GM23338 (cell line): ENCODE measurements at regions not wholly inside any gene's neighbourhood (a gene's known extent, or its start where the extent isn't known, plus 50 kb on each side); places are given as distances from the start of the nearest gene placed in this dataset.

Experiments
- ATAC-seq: fragments of 200-7000 bp; cut with Tn5 transposase; 3 replicates; pipeline ENCODE4 v1.9.1; 2020
- DNase-seq: peaks from one replicate; pipeline ENCODE4 v3.0.0-alpha.2; 2015; ENCODE audit warnings: low spot score
- H2AFZ ChIP-seq: fragments of 200-600 bp; sonication (generic); 2 replicates; pipeline ENCODE4 v1.8.0; 2016; ENCODE audit warnings: antibody characterized with exemption, mild to moderate bottlenecking, moderate library complexity
- H3F3A ChIP-seq: fragments of 200-600 bp; sonication (generic); replicated peaks from 2 replicates; pipeline ENCODE4 v1.8.0; 2017; ENCODE audit warnings: antibody characterized with exemption, mixed run types, low read depth
- H3K27ac ChIP-seq: fragments of 200-600 bp; sonication (generic); 2 replicates; pipeline ENCODE4 v1.6.1; 2016; ENCODE audit warnings: low read depth
- H3K27me3 ChIP-seq: fragments of 200-600 bp; sonication (generic); 2 replicates; pipeline ENCODE4 v1.8.0; 2016; ENCODE audit warnings: mild to moderate bottlenecking, mixed run types, moderate library complexity; ENCODE audit not compliant: insufficient read depth
- H3K36me3 ChIP-seq: fragments of 200-600 bp; sonication (generic); 2 replicates; pipeline ENCODE4 v1.8.0; 2016; ENCODE audit warnings: mild to moderate bottlenecking; ENCODE audit not compliant: insufficient read depth
- H3K4me1 ChIP-seq: fragments of 200-600 bp; sonication (generic); 2 replicates; pipeline ENCODE4 v1.8.0; 2016; ENCODE audit warnings: mild to moderate bottlenecking, moderate library complexity; ENCODE audit not compliant: insufficient read depth
- H3K4me2 ChIP-seq: fragments of 200-600 bp; sonication (generic); 2 replicates; pipeline ENCODE4 v1.7.1; 2017; ENCODE audit warnings: mixed run types
- H3K4me3 ChIP-seq: fragments of 200-600 bp; sonication (generic); 2 replicates; pipeline ENCODE4 v1.6.1; 2016; ENCODE audit warnings: mixed run types
- H3K79me2 ChIP-seq: fragments of 200-600 bp; sonication (generic); replicated peaks from 2 replicates; pipeline ENCODE4 v1.8.0; 2017; ENCODE audit warnings: mild to moderate bottlenecking; ENCODE audit not compliant: insufficient read depth
- H3K9me2 ChIP-seq: fragments of 200-600 bp; sonication (generic); 2 replicates; pipeline ENCODE4 v1.8.0; 2017; ENCODE audit not compliant: insufficient read depth
- H4K20me1 ChIP-seq: fragments of 200-600 bp; sonication (generic); replicated peaks from 2 replicates; pipeline ENCODE4 v1.8.0; 2017; ENCODE audit warnings: mild to moderate bottlenecking; ENCODE audit not compliant: insufficient read depth
- H3K27ac Mint-ChIP-seq: 2 replicates; pipeline ENCODE4 v1.8.0; 2020; ENCODE audit warnings: inconsistent platforms, mild to moderate bottlenecking, moderate library complexity, mixed read lengths
- H3K27me3 Mint-ChIP-seq: 3 replicates; pipeline ENCODE4 v1.8.0; 2022; ENCODE audit warnings: low read depth, mild to moderate bottlenecking, moderate library complexity, mixed read lengths, inconsistent platforms; ENCODE audit not compliant: insufficient read depth, poor library complexity
- H3K36me3 Mint-ChIP-seq: 3 replicates; pipeline ENCODE4 v1.8.0; 2021; ENCODE audit warnings: low read depth, mild to moderate bottlenecking, inconsistent platforms, moderate library complexity, mixed read lengths
- H3K4me1 Mint-ChIP-seq: 3 replicates; pipeline ENCODE4 v1.8.0; 2020; ENCODE audit warnings: mild to moderate bottlenecking, inconsistent platforms, mixed read lengths
- H3K4me3 Mint-ChIP-seq: 3 replicates; pipeline ENCODE4 v1.8.0; 2021; ENCODE audit warnings: moderate library complexity, mild to moderate bottlenecking, inconsistent platforms, mixed read lengths
- H3K9me3 Mint-ChIP-seq: 3 replicates; pipeline ENCODE4 v1.8.0; 2020; ENCODE audit warnings: moderate library complexity, mild to moderate bottlenecking, inconsistent platforms, mixed read lengths
- CREB1 ChIP-seq: fragments of 250-450 bp; sonication (Bioruptor Pico); IDR thresholded peaks from 2 replicates; pipeline ENCODE4 v1.5.0; 2020; ENCODE audit warnings: low read depth, mild to moderate bottlenecking, moderate library complexity
- CTCF ChIP-seq, 2 experiments: fragments of 200-600 bp in 1 of 2; sonication (generic) in 1 of 2; conservative IDR thresholded peaks; 2 replicates each; pipeline versions ENCODE4 v1.5.1 to v1.6.1; 2016 to 2017; ENCODE audit warnings: antibody characterized with exemption in 2 of 2, low read depth in 2 of 2, mild to moderate bottlenecking in 2 of 2, moderate library complexity in 1 of 2
- ETS1 ChIP-seq: IDR thresholded peaks from 2 replicates; pipeline ENCODE4 v1.6.1; 2016; ENCODE audit warnings: antibody characterized with exemption
- EZH2 ChIP-seq: fragments of 200-600 bp; sonication (generic); IDR thresholded peaks from one replicate; pipeline ENCODE4 v1.8.0; 2017; ENCODE audit warnings: antibody characterized with exemption, mild to moderate bottlenecking, low read depth; ENCODE audit not compliant: unreplicated experiment
- JUNB ChIP-seq: IDR thresholded peaks from one replicate; pipeline ENCODE4 v1.6.1; 2016; ENCODE audit warnings: antibody characterized with exemption; ENCODE audit not compliant: unreplicated experiment
- REST ChIP-seq: IDR thresholded peaks from one replicate; pipeline ENCODE4 v1.6.1; 2018; ENCODE audit warnings: antibody characterized with exemption; ENCODE audit not compliant: unreplicated experiment
- STAT1 ChIP-seq: IDR thresholded peaks from one replicate; pipeline ENCODE4 v1.6.1; 2016; ENCODE audit warnings: antibody characterized with exemption; ENCODE audit not compliant: unreplicated experiment
- ZNF462 ChIP-seq: fragments of 250-450 bp; sonication (Bioruptor Pico); IDR thresholded peaks from 2 replicates; pipeline ENCODE4 v1.5.0; 2020; ENCODE audit warnings: mild to moderate bottlenecking, moderate library complexity

- H3K27me3 ChIP-seq, result no peaks in the 10 kb centered on the region
- TF ChIP-seq CREB1 (CRISPR knock-in tag) (no peak), ETS1 (no peak), EZH2 (no peak), ZNF462 (CRISPR knock-in tag) (no peak), REST (no peak), CTCF (conservative IDR thresholded peaks at IDR 0.05; ENCODE audit: low read depth in 2 of 2) (no peak), JUNB (no peak), STAT1 (no peak)
Measured at GRCh38 chr12:45558353-45558752, 171.2 kb upstream of the ARID2 start.

More at GRCh38 chr12:45558353-45558752, 171.2 kb upstream of the ARID2 start:
- no peaks in the 10 kb centered on the region for H3K36me3 Mint-ChIP-seq
- no peak overlapping the region for H3K27ac ChIP-seq
- no peaks in the 10 kb centered on the region for H3K4me1 ChIP-seq
- H4K20me1 ChIP-seq, result no peaks in the 10 kb centered on the region
- H3K4me2 ChIP-seq, result no peak overlapping the region
- no peaks in the 10 kb centered on the region for H3K79me2 ChIP-seq
- no peaks in the 10 kb centered on the region for H3K4me1 Mint-ChIP-seq
- H2AFZ ChIP-seq, result no peak overlapping the region
- H3K9me2 ChIP-seq, result peaks cover 2% of the 10 kb centered on the region; the same call in 1 of the 2 replicates
- DNase-seq (no peak), ATAC-seq (no peak)
- no peak overlapping the region for H3K27ac Mint-ChIP-seq
- H3K27me3 Mint-ChIP-seq, result no peaks in the 10 kb centered on the region
- H3K9me3 Mint-ChIP-seq, result no peaks in the 10 kb centered on the region
- no peak overlapping the region for H3K4me3 Mint-ChIP-seq
- no peak overlapping the region for H3K4me3 ChIP-seq
- no peaks in the 10 kb centered on the region for H3F3A ChIP-seq
- no peaks in the 10 kb centered on the region for H3K36me3 ChIP-seq
